GM12872 (cell line): ENCODE measurements at regions not wholly inside any gene's neighbourhood (a gene's known extent, or its start where the extent isn't known, plus 50 kb on each side); places are given as distances from the start of the nearest gene placed in this dataset.

ENCODE experiments used
- TF ChIP-seq, protein P1 (sequence below): IDR thresholded peaks from 3 replicates; pipeline ENCODE4 v1.5.1; 2011; ENCODE audit warnings: low read depth, mild to moderate bottlenecking, low read length, moderate library complexity; ENCODE audit not compliant: insufficient read depth

DNA sequence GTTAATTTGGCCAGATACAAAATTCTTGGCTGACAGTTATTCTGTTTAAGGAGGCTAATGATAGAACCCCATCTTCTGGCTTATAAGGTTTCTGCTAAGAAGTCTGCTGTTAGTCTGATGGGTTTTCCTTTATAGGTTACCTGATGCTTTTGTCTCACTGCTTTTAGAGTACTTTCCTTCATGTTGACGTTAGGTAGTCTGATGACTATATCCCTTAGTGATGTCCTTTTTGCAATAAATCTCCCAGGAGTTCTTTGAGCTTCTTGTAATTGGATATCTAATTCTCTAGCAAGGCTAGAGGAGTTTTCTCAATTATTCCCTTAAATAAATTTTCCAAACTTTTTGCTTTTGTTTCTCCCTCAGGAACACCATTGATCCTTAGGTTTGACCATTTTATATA, 114.1 kb upstream of the CDIN1 start:
- TF ChIP-seq, protein P1, sequence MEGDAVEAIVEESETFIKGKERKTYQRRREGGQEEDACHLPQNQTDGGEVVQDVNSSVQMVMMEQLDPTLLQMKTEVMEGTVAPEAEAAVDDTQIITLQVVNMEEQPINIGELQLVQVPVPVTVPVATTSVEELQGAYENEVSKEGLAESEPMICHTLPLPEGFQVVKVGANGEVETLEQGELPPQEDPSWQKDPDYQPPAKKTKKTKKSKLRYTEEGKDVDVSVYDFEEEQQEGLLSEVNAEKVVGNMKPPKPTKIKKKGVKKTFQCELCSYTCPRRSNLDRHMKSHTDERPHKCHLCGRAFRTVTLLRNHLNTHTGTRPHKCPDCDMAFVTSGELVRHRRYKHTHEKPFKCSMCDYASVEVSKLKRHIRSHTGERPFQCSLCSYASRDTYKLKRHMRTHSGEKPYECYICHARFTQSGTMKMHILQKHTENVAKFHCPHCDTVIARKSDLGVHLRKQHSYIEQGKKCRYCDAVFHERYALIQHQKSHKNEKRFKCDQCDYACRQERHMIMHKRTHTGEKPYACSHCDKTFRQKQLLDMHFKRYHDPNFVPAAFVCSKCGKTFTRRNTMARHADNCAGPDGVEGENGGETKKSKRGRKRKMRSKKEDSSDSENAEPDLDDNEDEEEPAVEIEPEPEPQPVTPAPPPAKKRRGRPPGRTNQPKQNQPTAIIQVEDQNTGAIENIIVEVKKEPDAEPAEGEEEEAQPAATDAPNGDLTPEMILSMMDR, result no peak

DNA sequence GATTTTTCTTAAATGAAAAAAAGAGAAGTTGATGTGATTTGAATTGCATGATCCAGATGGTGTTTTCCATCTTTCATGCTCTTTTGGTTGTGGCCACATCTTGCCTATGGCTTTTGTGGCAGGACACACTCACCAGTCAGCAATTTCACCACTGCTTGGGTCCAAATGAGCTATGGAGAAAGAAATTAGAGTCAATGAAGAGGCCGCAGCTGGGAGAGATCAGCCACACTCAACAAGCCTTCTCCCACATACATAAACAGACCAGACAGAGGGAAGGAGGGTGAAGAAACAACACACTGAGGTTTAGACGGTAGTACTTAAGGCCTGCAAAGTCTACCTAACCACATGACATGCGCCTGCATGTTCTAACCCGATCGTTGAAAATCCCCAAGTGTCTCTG, 110.7 kb upstream of the CDIN1 start:
- TF ChIP-seq, protein P1, result no peak

DNA sequence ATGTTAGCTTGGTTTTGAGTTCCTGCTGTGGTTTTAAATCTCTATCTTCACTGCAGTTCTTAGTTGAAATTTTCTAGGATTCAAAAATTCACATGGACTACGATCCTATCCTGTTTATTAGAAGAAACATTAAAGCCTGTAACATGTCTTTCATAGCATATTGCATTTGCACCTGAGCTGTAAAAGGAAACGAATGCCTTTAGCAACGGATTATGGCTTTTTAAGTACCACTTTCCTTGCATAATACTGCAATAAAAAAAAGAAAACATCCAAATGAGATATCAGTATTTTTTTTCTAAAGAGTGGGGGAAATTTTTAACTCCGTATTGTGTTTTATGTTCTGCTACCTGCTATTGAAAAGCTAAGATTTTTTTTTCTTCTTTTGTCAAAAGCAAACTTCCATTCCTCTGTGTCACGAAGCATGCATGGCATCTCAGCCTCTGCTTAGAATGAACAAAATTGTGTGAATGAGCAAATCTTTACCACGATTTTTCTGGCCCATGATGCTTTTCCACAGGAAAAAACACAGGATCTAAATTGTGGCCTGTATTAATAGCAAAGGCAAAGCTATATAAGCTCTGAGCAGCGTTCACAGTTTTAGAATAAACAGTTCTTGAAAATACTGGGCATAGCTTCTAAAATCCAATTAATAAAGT, 110.0 kb upstream of the CDIN1 start:
- TF ChIP-seq, protein P1, result no peak

DNA sequence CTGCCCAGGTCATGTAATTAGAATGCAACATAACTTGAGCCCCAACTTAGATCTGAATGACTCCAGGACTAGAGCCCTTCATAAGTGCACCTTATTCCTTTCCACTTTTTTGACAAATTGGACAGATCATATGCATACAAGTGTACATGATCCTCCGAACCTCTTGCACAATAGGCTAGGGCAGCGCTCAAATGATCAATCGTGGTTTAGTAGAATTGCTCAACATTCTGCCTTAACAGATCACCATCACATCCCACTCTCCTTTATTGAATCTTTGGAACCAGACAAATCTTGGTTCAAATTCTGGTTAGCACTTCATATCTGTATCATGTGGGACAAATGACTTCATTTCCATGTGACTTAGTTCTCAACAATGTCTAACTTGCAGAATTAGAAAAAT, 106.8 kb upstream of the CDIN1 start:
- TF ChIP-seq, protein P1, result no peak

DNA sequence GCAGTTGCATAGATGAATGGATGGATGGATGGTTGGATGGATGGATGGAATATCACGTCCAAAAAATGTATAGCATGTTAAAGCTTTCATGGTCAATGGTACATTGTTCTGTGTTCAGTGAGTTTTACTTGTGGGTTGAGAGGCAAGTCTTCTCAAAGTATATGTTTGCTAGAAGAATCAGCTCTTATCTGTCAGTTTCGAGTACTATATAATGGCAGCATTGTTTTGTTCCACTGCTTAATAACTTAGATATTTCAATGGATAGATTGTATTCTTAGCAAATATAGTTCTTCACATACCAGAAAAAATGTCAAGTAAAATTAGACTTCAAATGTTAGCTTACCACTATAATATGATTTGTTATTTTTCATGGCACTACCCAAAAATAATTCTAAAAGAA, 100.9 kb upstream of the CDIN1 start:
- TF ChIP-seq, protein P1, result no peak

DNA sequence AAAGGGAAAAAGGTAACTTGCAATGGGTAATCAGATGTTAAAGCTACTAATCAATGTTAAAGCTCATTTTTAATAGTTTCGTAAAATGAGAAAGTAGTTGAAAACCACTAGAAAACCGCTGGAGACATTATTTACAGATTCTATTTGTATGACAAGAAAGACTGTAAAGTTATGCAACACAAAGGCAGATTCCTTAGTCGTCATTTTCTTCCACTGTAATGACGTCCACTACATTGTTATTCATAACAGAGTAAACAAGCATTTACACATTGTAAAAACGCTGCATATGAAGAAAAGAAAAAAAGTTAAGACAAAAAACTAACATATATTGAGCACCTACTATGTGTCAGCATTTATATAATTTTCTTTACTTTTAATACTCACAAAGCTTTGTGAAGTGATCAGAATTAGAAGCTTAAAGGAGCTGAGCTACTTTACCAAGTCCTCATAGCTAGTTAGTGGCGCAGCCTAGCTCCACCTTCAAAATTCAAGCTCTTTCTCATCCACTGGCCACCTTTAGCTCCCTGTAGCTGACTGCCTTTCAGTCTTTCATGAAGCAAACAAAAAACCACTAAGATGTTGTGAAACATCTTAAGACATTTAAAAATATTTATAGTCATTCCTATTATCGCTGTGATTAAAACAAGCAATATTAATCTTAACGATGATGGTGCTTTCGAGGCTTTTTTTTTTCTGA, 100.1 kb upstream of the CDIN1 start:
- TF ChIP-seq, protein P1, result no peak

DNA sequence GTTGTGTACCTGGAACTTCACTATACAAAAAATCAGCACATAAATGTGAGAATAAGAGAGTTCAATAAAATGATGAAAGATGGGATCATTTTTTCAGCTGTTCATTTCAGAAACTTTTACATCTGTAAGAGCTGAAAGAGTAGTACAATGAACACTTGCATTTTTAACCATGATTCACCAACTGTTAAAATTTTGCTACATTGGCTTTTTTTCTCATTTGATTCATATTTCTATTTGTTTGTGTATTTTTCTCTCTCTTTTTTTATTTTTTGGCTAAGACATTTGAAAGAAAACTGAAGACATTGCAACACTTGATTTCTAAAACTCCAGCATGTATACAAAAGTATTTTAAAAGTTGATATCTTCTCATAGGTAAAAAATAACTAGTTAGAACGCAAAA, 98.3 kb upstream of the CDIN1 start:
- TF ChIP-seq, protein P1, result no peak
